ENCODE measurements at regions not wholly inside any gene's neighbourhood (a gene's known extent, or its start where the extent isn't known, plus 50 kb on each side); places are given as distances from the start of the nearest gene placed in this dataset.

DNA sequence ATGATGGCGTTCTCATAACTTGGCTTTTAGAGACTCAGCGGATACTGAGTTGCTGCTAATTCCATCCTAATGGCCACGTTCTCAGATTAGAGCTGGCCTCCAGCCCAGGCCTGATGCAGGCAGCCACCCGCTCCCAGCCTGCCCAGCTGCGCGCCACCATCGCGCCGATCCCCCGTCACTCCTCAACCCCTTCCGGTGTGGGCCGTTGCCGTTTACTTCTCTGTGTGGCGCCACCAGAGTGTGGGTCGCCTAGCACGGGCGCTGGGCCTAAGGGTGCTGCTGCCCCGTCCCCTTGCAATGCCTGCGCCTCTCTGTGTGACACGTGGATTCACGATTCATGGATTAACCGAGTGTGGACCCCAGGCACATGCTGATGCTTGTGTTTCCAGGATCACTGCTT, 1116.0 kb downstream of the BRD1 start:
- TF ChIP-seq, protein P1, sequence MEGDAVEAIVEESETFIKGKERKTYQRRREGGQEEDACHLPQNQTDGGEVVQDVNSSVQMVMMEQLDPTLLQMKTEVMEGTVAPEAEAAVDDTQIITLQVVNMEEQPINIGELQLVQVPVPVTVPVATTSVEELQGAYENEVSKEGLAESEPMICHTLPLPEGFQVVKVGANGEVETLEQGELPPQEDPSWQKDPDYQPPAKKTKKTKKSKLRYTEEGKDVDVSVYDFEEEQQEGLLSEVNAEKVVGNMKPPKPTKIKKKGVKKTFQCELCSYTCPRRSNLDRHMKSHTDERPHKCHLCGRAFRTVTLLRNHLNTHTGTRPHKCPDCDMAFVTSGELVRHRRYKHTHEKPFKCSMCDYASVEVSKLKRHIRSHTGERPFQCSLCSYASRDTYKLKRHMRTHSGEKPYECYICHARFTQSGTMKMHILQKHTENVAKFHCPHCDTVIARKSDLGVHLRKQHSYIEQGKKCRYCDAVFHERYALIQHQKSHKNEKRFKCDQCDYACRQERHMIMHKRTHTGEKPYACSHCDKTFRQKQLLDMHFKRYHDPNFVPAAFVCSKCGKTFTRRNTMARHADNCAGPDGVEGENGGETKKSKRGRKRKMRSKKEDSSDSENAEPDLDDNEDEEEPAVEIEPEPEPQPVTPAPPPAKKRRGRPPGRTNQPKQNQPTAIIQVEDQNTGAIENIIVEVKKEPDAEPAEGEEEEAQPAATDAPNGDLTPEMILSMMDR (IDR thresholded peaks at IDR 0.05; ENCODE audit: insufficient read depth, low read length, poor library complexity, severe bottlenecking): no peak
- TF ChIP-seq EZH2phosphoT487 (conservative IDR thresholded peaks at IDR 0.05; ENCODE audit: low read length): no peak
